Fibroblast of mammary gland (primary cell): ENCODE measurements at regions not wholly inside any gene's neighbourhood (a gene's known extent, or its start where the extent isn't known, plus 50 kb on each side); places are given as distances from the start of the nearest gene placed in this dataset.

Source experiments
- DNase-seq: peaks from one replicate; pipeline ENCODE4 v3.0.0-alpha.2; 2010; ENCODE audit warnings: low read depth
- H3K4me3 ChIP-seq: 2 replicates; pipeline ENCODE4 v1.5.1; 2011; ENCODE audit warnings: low read depth, mild to moderate bottlenecking, low read length, moderate library complexity; ENCODE audit not compliant: control insufficient read depth
- CTCF ChIP-seq: conservative IDR thresholded peaks from 2 replicates; pipeline ENCODE4 v1.5.1; 2011; ENCODE audit warnings: low read depth, low read length, inconsistent platforms; ENCODE audit not compliant: control insufficient read depth, insufficient read depth

DNA sequence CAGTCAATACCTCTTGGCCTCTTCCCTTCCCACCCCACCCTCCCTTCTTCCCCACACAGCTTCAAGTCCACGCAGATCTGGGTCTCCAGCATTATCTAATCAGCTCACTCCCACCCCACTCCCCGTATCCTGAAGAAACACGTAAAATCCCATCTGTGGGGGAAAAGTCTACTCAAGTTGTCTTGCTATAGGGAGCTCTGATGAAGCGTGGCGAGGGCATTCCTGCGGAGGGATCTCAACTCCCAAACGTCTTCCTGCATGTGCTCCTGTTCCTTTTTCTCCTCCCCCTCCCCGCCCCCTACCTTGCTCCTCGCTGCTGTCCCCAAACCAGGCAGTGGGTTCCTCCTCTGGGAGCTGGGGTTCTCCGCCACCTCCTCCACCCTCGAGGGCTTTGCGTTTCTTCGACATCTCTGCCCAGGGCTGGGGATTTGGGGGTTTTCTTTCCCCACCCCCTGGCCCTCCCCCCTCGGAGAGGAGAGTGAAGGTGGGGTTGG lies 181.8 kb downstream of the TBXT start:
- no peak for TF ChIP-seq CTCF
- no peak overlapping the region for H3K4me3 ChIP-seq
- no peak for DNase-seq

DNA sequence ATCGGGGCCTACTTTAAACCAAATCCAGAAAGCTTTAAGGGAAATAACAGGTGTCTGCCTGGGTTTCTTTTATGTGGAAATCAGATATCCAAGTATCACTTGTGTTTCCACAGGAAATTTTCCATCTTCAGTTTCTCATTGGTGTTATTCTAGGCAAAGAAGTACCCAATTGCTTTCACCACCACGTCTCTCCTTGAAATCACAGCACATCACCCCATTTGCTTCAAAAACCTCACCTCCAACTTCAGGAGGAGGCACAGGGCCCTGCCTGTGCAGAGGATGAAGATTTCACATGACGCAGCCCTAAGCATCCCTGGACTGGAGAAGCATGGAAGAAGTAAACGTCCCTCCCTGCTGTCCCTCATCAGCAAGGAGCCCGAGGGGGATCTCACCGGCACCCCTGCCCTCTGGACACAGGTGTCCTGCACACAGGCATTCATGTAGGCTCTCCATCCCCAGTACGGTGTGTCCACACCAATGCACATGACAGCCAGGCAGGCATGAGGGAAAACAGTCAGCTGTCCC lies 182.3 kb downstream of the TBXT start:
- no peak for DNase-seq
- H3K4me3 ChIP-seq = no peak overlapping the region
- no peak for TF ChIP-seq CTCF

DNA sequence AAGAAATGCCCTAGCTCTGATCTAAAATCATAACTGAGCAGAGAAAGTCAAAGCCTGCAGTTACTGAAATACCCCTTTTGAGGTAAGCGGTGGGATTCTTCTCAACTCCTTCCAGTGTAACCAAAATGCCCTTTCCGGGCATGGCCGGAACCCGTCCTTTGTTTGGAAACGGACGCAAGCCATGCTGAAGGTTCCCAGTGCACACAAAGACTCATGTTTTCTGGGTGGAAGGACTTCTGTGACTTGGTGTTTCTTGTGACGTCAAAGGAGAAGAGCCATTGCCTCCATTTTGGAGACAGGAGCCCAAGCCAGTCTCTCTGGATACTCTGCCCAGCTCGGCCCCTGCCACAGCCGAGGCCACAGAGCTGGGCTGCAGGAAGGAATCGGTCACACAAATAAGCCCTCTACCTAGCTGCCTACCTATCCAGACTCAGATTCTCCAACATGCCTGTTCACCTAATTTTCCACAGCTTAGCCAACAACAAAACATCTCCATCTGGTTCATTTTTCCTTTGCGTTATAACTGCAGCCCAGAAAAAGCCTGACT lies 182.8 kb downstream of the TBXT start:
- no peak for DNase-seq

GRCh38 chr6:165983112-165984072 lies 184.3 kb downstream of the TBXT start:
- no peak for TF ChIP-seq CTCF
- no peak for DNase-seq
- no peak overlapping the region for H3K4me3 ChIP-seq

More for the DNA sequence above, 182.8 kb downstream of the TBXT start:
- H3K4me3 ChIP-seq = no peak overlapping the region
- TF ChIP-seq CTCF = no peak

- no peak overlapping the region for H3K4me3 ChIP-seq
- no peak for TF ChIP-seq CTCF
- no peak for DNase-seq
Measured at GRCh38 chr6:165978476-165978875, 189.2 kb downstream of the TBXT start.

GRCh38 chr6:165976684-165977083 lies 191.0 kb downstream of the TBXT start:
- TF ChIP-seq CTCF = no peak
- no peak for DNase-seq
- no peak overlapping the region for H3K4me3 ChIP-seq
